Glutamatergic neuron (in vitro differentiated cells): ENCODE measurements at regions not wholly inside any gene's neighbourhood (a gene's known extent, or its start where the extent isn't known, plus 50 kb on each side); places are given as distances from the start of the nearest gene placed in this dataset.
"Not testable (repeated sequence)": the region's sequence is repeated elsewhere in the genome, so short reads cannot be mapped to it uniquely, and the experiment has no call there.

Experiments
- DNase-seq: peaks from one replicate; pipeline ENCODE4 v3.0.0; 2022
- H3K27ac Mint-ChIP-seq: one replicate; pipeline ENCODE4 v1.8.0; 2020; ENCODE audit warnings: mild to moderate bottlenecking, mixed read lengths, inconsistent platforms; ENCODE audit not compliant: unreplicated experiment
- H3K27me3 Mint-ChIP-seq: one replicate; pipeline ENCODE4 v1.8.0; 2020; ENCODE audit warnings: mild to moderate bottlenecking, moderate library complexity, mixed read lengths, inconsistent platforms; ENCODE audit not compliant: unreplicated experiment
- H3K36me3 Mint-ChIP-seq: one replicate; pipeline ENCODE4 v1.8.0; 2020; ENCODE audit warnings: mild to moderate bottlenecking, mixed read lengths, inconsistent platforms; ENCODE audit not compliant: unreplicated experiment
- H3K4me1 Mint-ChIP-seq: one replicate; pipeline ENCODE4 v1.8.0; 2020; ENCODE audit warnings: mild to moderate bottlenecking, low read depth, mixed read lengths, inconsistent platforms; ENCODE audit not compliant: unreplicated experiment
- H3K4me3 Mint-ChIP-seq: one replicate; pipeline ENCODE4 v1.8.0; 2020; ENCODE audit warnings: mild to moderate bottlenecking, mixed read lengths, inconsistent platforms; ENCODE audit not compliant: unreplicated experiment
- H3K9me3 Mint-ChIP-seq: one replicate; pipeline ENCODE4 v1.8.0; 2020; ENCODE audit warnings: mild to moderate bottlenecking, moderate library complexity, mixed read lengths, inconsistent platforms; ENCODE audit not compliant: unreplicated experiment
- TF ChIP-seq, protein P1 (sequence below): fragments of 200-600 bp; sonication (generic); IDR thresholded peaks from one replicate; pipeline ENCODE4 v1.5.0; 2021; ENCODE audit not compliant: partially characterized antibody, unreplicated experiment

DNA sequence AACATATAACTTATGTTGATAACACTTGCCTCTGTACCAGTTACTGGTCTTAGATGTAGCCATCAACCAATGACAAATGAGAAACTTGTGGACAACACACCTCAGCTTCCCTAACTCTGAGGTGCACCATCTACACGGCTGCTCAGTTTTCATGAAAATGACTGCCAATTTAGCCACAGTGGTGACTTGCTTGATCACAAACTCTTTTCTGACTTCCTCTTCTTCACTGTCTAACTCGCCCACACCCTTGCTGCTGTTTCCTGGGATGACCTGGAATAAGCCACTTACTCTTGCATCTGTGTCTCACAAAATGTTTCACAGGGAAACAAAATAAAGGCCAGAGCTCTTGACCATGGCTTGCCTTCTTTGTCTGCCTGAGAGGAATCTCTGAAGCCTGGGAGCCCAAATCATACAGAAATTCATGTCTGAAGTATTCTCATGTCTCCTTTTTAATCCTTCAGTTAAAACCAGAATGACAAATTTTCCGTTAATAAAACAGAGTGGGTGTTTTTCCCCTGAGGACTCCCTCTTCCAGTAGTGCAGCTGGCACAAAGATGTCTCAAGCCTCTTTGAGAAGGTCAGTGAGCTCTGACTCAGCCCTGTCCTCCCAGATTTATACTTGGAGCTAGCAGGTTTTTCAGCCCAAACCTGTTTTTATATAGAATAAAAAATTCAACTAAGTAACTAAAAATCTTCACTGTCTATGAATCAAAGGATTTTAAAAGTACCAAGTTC lies 126.5 kb upstream of the PAM start:
- no peak overlapping the region for H3K4me3 Mint-ChIP-seq

DNA sequence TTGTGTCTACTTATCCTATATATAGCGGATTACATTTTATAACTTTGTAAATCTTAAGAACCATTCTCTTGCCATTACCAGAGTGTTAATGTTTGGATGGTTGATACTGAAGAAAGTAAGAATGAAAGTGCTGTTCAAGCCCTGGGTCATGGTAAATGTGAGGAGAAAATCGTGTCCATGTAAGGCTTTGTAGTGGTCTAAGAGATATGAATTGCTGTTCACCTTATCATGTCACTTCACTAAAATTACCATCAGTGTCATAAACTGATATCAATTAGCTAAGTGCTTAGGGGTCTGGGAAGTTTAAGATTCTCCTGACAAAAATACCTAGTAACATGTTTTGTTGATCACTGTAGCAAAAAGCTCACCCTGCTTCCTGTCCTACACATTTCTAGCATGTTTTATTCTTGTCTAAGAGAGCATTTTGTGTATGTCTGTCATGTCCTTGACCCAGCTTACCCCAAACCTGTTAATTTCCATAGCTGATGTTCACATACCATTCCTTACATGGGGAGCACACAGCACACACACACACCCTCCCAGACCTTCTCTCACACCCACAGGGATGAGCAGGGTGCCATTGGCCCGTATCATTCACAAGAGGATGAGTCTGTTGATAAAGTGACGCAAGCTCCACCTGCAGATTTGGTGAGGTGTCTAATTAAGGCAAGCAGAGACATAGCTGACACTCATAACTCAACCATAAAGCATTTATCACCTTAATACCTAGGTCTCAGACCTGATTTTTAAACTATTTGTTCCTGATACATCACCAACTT lies 125.1 kb upstream of the PAM start:
- Mint-ChIP-seq H3K9me3 (no peaks in the 10 kb centered on the region), H3K4me3 (no peak overlapping the region), H3K27me3 (no peaks in the 10 kb centered on the region), H3K27ac (no peak overlapping the region), H3K36me3 (no peaks in the 10 kb centered on the region), H3K4me1 (peaks cover 2% of the 10 kb centered on the region)
- TF ChIP-seq, protein P1, sequence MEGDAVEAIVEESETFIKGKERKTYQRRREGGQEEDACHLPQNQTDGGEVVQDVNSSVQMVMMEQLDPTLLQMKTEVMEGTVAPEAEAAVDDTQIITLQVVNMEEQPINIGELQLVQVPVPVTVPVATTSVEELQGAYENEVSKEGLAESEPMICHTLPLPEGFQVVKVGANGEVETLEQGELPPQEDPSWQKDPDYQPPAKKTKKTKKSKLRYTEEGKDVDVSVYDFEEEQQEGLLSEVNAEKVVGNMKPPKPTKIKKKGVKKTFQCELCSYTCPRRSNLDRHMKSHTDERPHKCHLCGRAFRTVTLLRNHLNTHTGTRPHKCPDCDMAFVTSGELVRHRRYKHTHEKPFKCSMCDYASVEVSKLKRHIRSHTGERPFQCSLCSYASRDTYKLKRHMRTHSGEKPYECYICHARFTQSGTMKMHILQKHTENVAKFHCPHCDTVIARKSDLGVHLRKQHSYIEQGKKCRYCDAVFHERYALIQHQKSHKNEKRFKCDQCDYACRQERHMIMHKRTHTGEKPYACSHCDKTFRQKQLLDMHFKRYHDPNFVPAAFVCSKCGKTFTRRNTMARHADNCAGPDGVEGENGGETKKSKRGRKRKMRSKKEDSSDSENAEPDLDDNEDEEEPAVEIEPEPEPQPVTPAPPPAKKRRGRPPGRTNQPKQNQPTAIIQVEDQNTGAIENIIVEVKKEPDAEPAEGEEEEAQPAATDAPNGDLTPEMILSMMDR = no peak
- no peak for DNase-seq

More for the DNA sequence above, 126.5 kb upstream of the PAM start:
- H3K9me3 Mint-ChIP-seq = no peaks in the 10 kb centered on the region
- no peaks in the 10 kb centered on the region for H3K27me3 Mint-ChIP-seq
- TF ChIP-seq, protein P1 = no peak
- peaks cover 3% of the 10 kb centered on the region for H3K4me1 Mint-ChIP-seq
- H3K36me3 Mint-ChIP-seq = no peaks in the 10 kb centered on the region
- no peak overlapping the region for H3K27ac Mint-ChIP-seq
- no peak for DNase-seq

DNA sequence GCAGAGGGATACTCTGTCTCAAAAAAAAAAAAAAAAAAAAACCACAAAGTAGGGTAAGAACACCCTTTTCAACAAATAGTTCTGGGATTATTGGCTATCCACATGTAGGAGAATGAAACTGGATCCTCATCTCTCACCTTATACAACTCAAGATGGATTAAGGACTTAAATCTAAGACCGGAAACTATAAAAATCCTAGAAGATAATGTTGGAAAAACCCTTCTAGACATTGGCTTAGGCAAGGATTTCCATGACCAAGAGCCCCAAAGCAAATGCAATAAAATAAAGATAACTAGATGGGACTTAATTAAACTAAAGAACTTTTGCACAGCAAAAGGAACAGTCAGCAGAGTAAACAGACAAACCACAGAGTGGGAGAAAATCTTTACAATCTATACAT lies 119.7 kb upstream of the PAM start:
- DNase-seq, H3K36me3 Mint-ChIP-seq, H3K27me3 Mint-ChIP-seq, H3K9me3 Mint-ChIP-seq, H3K4me3 Mint-ChIP-seq, H3K4me1 Mint-ChIP-seq, H3K27ac Mint-ChIP-seq: not testable (repeated sequence)

DNA sequence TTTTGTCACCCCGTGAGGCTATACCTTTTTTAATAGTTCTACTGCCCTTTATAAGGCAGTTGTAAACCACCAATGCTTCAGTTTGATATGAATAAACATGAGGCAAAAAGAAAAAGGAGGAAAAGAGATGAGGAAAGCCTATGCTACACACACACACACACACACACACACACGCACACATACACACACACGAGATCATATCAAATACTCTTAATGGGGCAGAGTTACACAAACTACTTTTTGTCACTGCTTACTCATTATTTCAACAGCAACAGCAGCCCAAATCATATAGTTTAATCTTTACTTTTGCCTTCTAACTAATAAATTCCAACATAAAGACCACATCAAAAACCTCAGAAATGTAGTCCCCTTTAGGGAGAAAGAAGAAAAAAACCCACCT lies 116.8 kb upstream of the PAM start:
- Mint-ChIP-seq H3K9me3 (no peaks in the 10 kb centered on the region), H3K27ac (no peak overlapping the region), H3K4me3 (no peak overlapping the region), H3K4me1 (no peaks in the 10 kb centered on the region), H3K36me3 (no peaks in the 10 kb centered on the region), H3K27me3 (no peaks in the 10 kb centered on the region)
- TF ChIP-seq, protein P1 = no peak
- DNase-seq = no peak

DNA sequence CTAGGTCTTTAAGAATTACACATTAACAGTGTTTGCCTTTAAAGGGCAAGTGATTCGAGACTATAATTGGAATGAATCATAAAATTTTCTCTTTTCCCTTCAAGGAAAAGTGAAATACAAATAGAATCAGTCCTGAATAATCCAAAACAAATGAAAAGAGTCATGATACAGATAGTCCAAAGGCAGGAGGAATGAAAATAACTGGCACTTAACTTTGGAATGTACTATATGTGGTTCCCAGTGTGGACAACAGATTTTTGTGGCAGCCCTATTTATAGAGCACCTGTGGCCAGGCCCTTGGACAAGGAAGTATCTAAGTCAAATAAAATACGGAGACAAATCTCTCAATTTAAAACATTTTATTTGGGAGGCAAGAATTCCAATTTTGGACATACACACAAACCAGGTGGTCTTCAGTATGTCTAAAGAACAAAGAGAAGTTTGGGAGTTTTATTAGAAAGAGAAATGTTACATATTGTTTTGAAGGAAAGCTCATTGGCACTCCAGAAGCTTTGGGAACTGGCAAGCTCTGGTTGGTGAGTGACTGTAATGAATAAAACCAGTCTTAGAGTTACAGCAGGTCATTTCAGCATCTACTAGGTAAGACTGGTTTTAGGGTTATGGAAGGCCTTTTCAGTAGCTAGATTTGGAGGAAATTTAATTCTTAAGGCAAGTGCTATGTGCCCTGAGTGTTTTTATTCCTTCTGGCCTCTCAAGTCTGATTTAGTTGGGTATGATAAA lies 116.0 kb upstream of the PAM start:
- H3K27me3 Mint-ChIP-seq = no peaks in the 10 kb centered on the region
- peaks cover 2% of the 10 kb centered on the region for H3K9me3 Mint-ChIP-seq
- H3K4me1 Mint-ChIP-seq = no peaks in the 10 kb centered on the region
- H3K36me3 Mint-ChIP-seq = no peaks in the 10 kb centered on the region
- TF ChIP-seq, protein P1 = no peak
- no peak overlapping the region for H3K4me3 Mint-ChIP-seq
- no peak overlapping the region for H3K27ac Mint-ChIP-seq
- no peak for DNase-seq
